ENCODE measurements at regions not wholly inside any gene's neighbourhood (a gene's known extent, or its start where the extent isn't known, plus 50 kb on each side); places are given as distances from the start of the nearest gene placed in this dataset.

- no peak for TF ChIP-seq CTCF (IDR thresholded peaks at IDR 0.05)
- no peak for TF ChIP-seq POLR2A (IDR thresholded peaks at IDR 0.05)
Observed at GRCh38 chr1:67890857-67891256, 57.6 kb upstream of the GNG12 start.

All from esophagus squamous epithelium (tissue), 4 donors.